ENCODE measurements at regions not wholly inside any gene's neighbourhood (a gene's known extent, or its start where the extent isn't known, plus 50 kb on each side); places are given as distances from the start of the nearest gene placed in this dataset.

GRCh38 chr18:55775972-55776371 lies 188.0 kb upstream of the TCF4 start:
- no peak for TF ChIP-seq ZSCAN29 (IDR thresholded peaks at IDR 0.05)
- TF ChIP-seq ZNF12 (CRISPR knock-in tag; IDR thresholded peaks at IDR 0.05): no peak
- no peak for TF ChIP-seq USF2 (CRISPR knock-in tag; IDR thresholded peaks at IDR 0.05)
- TF ChIP-seq CTCF (IDR thresholded peaks at IDR 0.05 in 2 of 3, conservative IDR thresholded peaks at IDR 0.05 in 1 of 3; ENCODE audit: insufficient read depth in 2 of 3, low read depth in 1 of 3, low read length in 3 of 3): no peak
- TF ChIP-seq GABPA (tag; conservative IDR thresholded peaks at IDR 0.05; ENCODE audit: low read depth): no peak
